ENCODE measurements at regions not wholly inside any gene's neighbourhood (a gene's known extent, or its start where the extent isn't known, plus 50 kb on each side); places are given as distances from the start of the nearest gene placed in this dataset.
"Not testable (repeated sequence)": the region's sequence is repeated elsewhere in the genome, so short reads cannot be mapped to it uniquely, and the experiment has no call there.

GRCh38 chr2:122563781-122564180 is 808.3 kb downstream of the TSN start:
- Histone ChIP-seq H3K27ac (no peak overlapping the region), H3K4me3 (no peak overlapping the region)
- DNase-seq (ENCODE audit: low spot score): no peak
- TF ChIP-seq CTCF (IDR thresholded peaks at IDR 0.05): no peak

GRCh38 chr2:122564843-122565242 is 809.4 kb downstream of the TSN start:
- no peak for TF ChIP-seq CTCF (IDR thresholded peaks at IDR 0.05)
- H3K27ac ChIP-seq: no peak overlapping the region

GRCh38 chr2:122565364-122565763 is 809.9 kb downstream of the TSN start:
- DNase-seq (ENCODE audit: low spot score): no peak
- Histone ChIP-seq H3K4me3 (no peak overlapping the region), H3K27ac (no peak overlapping the region)
- TF ChIP-seq CTCF (IDR thresholded peaks at IDR 0.05): no peak

More at GRCh38 chr2:122564843-122565242, 809.4 kb downstream of the TSN start:
- no peak for DNase-seq (ENCODE audit: low spot score)
- no peak overlapping the region for H3K4me3 ChIP-seq

GRCh38 chr2:122570641-122571040 is 815.2 kb downstream of the TSN start:
- Histone ChIP-seq H3K4me3 (no peak overlapping the region), H3K27ac (no peak overlapping the region)
- TF ChIP-seq CTCF (IDR thresholded peaks at IDR 0.05): no peak
- DNase-seq (ENCODE audit: low spot score): no peak

GRCh38 chr2:122571471-122571870 is 816.0 kb downstream of the TSN start:
- H3K27ac ChIP-seq, H3K4me3 ChIP-seq: not testable (repeated sequence)

GRCh38 chr2:122575076-122575475 is 819.6 kb downstream of the TSN start:
- H3K4me3 ChIP-seq: no peak overlapping the region
- no peak for DNase-seq (ENCODE audit: low spot score)
- no peak overlapping the region for H3K27ac ChIP-seq
- no peak for TF ChIP-seq CTCF (IDR thresholded peaks at IDR 0.05)

More at GRCh38 chr2:122571471-122571870, 816.0 kb downstream of the TSN start:
- DNase-seq (ENCODE audit: low spot score): not testable (repeated sequence)

- Histone ChIP-seq H3K27ac (no peak overlapping the region), H3K4me3 (no peak overlapping the region)
- DNase-seq (ENCODE audit: low spot score): no peak
- TF ChIP-seq CTCF (IDR thresholded peaks at IDR 0.05): no peak
These were observed 827.9 kb downstream of the TSN start for GRCh38 chr2:122583159-122583917.
